NOMO-1 (cell line): ENCODE measurements at regions not wholly inside any gene's neighbourhood (a gene's known extent, or its start where the extent isn't known, plus 50 kb on each side); places are given as distances from the start of the nearest gene placed in this dataset.

ENCODE experiments used
- DNase-seq, 2 experiments: peaks; one replicate each; lab custom pipeline; 2025; ENCODE audit not compliant: unreplicated experiment in 2 of 2; lab: John Stamatoyannopoulos, UW

- DNase-seq = no peak
Observed at GRCh38 chr19:30082611-30083010, 140.6 kb downstream of the URI1 start.

- no peak for DNase-seq
Observed at GRCh38 chr19:30083125-30083681, 141.2 kb downstream of the URI1 start.

- DNase-seq = no peak
Observed at GRCh38 chr19:30083701-30084156, 141.7 kb downstream of the URI1 start.

- DNase-seq = no peak
Observed at GRCh38 chr19:30084390-30084819, 142.4 kb downstream of the URI1 start.

GRCh38 chr19:30085394-30085793 lies 143.4 kb downstream of the URI1 start:
- no peak for DNase-seq

GRCh38 chr19:30086220-30086619 lies 144.2 kb downstream of the URI1 start:
- no peak for DNase-seq

GRCh38 chr19:30086916-30087315 lies 144.9 kb downstream of the URI1 start:
- DNase-seq = no peak

- no peak for DNase-seq
Observed at GRCh38 chr19:30087381-30088138, 145.5 kb downstream of the URI1 start.

GRCh38 chr19:30088567-30088966 lies 146.5 kb downstream of the URI1 start:
- no peak for DNase-seq

- no peak for DNase-seq
Observed at GRCh38 chr19:30089086-30089665, 147.1 kb downstream of the URI1 start.

- DNase-seq = no peak
Observed at GRCh38 chr19:30090476-30090875, 148.4 kb downstream of the URI1 start.

GRCh38 chr19:30090963-30091362 lies 148.9 kb downstream of the URI1 start:
- no peak for DNase-seq

- no peak for DNase-seq
Observed at GRCh38 chr19:30091456-30091855, 149.4 kb downstream of the URI1 start.

- DNase-seq = no peak
Observed at GRCh38 chr19:30091856-30092255, 149.8 kb downstream of the URI1 start.

GRCh38 chr19:30092721-30093569 lies 150.9 kb downstream of the URI1 start:
- no peak for DNase-seq

GRCh38 chr19:30093966-30094755 lies 152.1 kb downstream of the URI1 start:
- DNase-seq = no peak

GRCh38 chr19:30094756-30095140 lies 152.7 kb downstream of the URI1 start:
- DNase-seq = no peak

GRCh38 chr19:30095171-30095570 lies 153.1 kb downstream of the URI1 start:
- DNase-seq = no peak

GRCh38 chr19:30096596-30097370 lies 154.7 kb downstream of the URI1 start:
- DNase-seq = no peak
